CD14-positive monocyte (primary cell): ENCODE measurements at regions not wholly inside any gene's neighbourhood (a gene's known extent, or its start where the extent isn't known, plus 50 kb on each side); places are given as distances from the start of the nearest gene placed in this dataset.

Experiments used
- DNase-seq, 3 donors: peaks; one replicate each; pipeline ENCODE4 v3.0.0-alpha.2; 2011 to 2022
- H2AFZ ChIP-seq: 2 replicates; pipeline ENCODE4 v1.6.0; 2012; ENCODE audit warnings: mild to moderate bottlenecking, low read depth, low read length, inconsistent platforms; ENCODE audit not compliant: insufficient read depth, poor library complexity, severe bottlenecking
- H3K27ac ChIP-seq, 2 donors: 1 replicate in 1 of 2; 2 replicates in 1 of 2; pipeline ENCODE4 v1.5.1; 2012 to 2013; ENCODE audit warnings: low read length in 2 of 2, control low read depth in 1 of 2, inconsistent platforms in 1 of 2, low read depth in 1 of 2, mild to moderate bottlenecking in 1 of 2
- H3K27me3 ChIP-seq, 2 donors: one replicate each; pipeline versions ENCODE4 v1.6.0 to v1.6.1; 2011 to 2013; ENCODE audit warnings: low read length in 2 of 2; ENCODE audit not compliant: control insufficient read depth in 2 of 2, insufficient read depth in 2 of 2
- H3K36me3 ChIP-seq, 2 donors: replicated peaks in 1 of 2; 1 replicate in 1 of 2; 2 replicates in 1 of 2; pipeline versions ENCODE4 v1.5.1 to v1.6.1; 2012 to 2013; ENCODE audit warnings: low read length in 2 of 2, control low read depth in 1 of 2, inconsistent platforms in 1 of 2, mild to moderate bottlenecking in 1 of 2; ENCODE audit not compliant: insufficient read depth in 2 of 2, control insufficient read depth in 1 of 2
- H3K4me1 ChIP-seq, 2 donors: 1 replicate in 1 of 2; 2 replicates in 1 of 2; pipeline versions ENCODE4 v1.5.1 to v1.6.1; 2012 to 2013; ENCODE audit warnings: low read length in 2 of 2, control low read depth in 1 of 2, inconsistent platforms in 1 of 2, mild to moderate bottlenecking in 1 of 2, moderate library complexity in 1 of 2; ENCODE audit not compliant: insufficient read depth in 2 of 2, control insufficient read depth in 1 of 2
- H3K4me2 ChIP-seq: replicated peaks from 2 replicates; pipeline ENCODE3; 2012; ENCODE audit warnings: low read length, moderate library complexity, mild to moderate bottlenecking; ENCODE audit not compliant: poor library complexity, severe bottlenecking; ENCODE audit errors: extremely low read depth
- H3K4me3 ChIP-seq, 3 experiments: fragments of 200-600 bp in 1 of 3; sonication (generic) in 1 of 3; replicated peaks in 1 of 3; 1 replicate in 2 of 3; 2 replicates in 1 of 3; pipeline ENCODE4 v1.5.1; 2011 to 2013; ENCODE audit warnings: low read length in 3 of 3, mild to moderate bottlenecking in 3 of 3, control low read depth in 2 of 3, low read depth in 2 of 3, inconsistent platforms in 1 of 3, moderate library complexity in 1 of 3
- H3K79me2 ChIP-seq: 2 replicates; pipeline ENCODE4 v1.6.0; 2012; ENCODE audit warnings: mild to moderate bottlenecking, control low read depth, inconsistent platforms, low read length, moderate library complexity; ENCODE audit not compliant: insufficient read depth
- H3K9ac ChIP-seq: 2 replicates; pipeline ENCODE4 v1.6.0; 2017; ENCODE audit warnings: low read length, mild to moderate bottlenecking; ENCODE audit not compliant: insufficient read depth, poor library complexity, severe bottlenecking
- H3K9me3 ChIP-seq, 2 donors: replicated peaks in 1 of 2; 1 replicate in 1 of 2; 2 replicates in 1 of 2; pipeline versions ENCODE4 v1.5.1 to v1.6.1; 2012 to 2013; ENCODE audit warnings: low read length in 2 of 2, control low read depth in 1 of 2; ENCODE audit not compliant: control insufficient read depth in 1 of 2, insufficient read depth in 1 of 2
- H4K20me1 ChIP-seq: 2 replicates; pipeline ENCODE4 v1.6.0; 2012; ENCODE audit warnings: mild to moderate bottlenecking, low read length, control low read depth, moderate library complexity; ENCODE audit not compliant: insufficient read depth
- H3K27ac Mint-ChIP-seq, 7 donors: one replicate each; pipeline ENCODE4 v1.8.0; 2020; ENCODE audit warnings: mild to moderate bottlenecking in 7 of 7, mixed read lengths in 7 of 7, moderate library complexity in 6 of 7, inconsistent platforms in 2 of 7
- H3K27me3 Mint-ChIP-seq, 3 donors: one replicate each; pipeline ENCODE4 v1.8.0; 2021 to 2022; ENCODE audit warnings: low read depth in 3 of 3, mild to moderate bottlenecking in 3 of 3, mixed read lengths in 3 of 3, moderate library complexity in 3 of 3, inconsistent platforms in 1 of 3
- H3K36me3 Mint-ChIP-seq, 2 donors: one replicate each; pipeline ENCODE4 v1.8.0; 2020; ENCODE audit warnings: mixed read lengths in 2 of 2, inconsistent platforms in 1 of 2, mild to moderate bottlenecking in 1 of 2
- H3K4me1 Mint-ChIP-seq: one replicate; pipeline ENCODE4 v1.8.0; 2020; ENCODE audit warnings: mild to moderate bottlenecking, mixed read lengths
- H3K4me3 Mint-ChIP-seq, 2 donors: one replicate each; pipeline ENCODE4 v1.8.0; 2020; ENCODE audit warnings: mild to moderate bottlenecking in 2 of 2, mixed read lengths in 2 of 2, moderate library complexity in 1 of 2
- H3K9me3 Mint-ChIP-seq, 7 donors: one replicate each; pipeline ENCODE4 v1.8.0; 2020 to 2022; ENCODE audit warnings: mixed read lengths in 7 of 7, mild to moderate bottlenecking in 6 of 7, moderate library complexity in 6 of 7, inconsistent platforms in 2 of 7
- WGBS: methylation state at CpG from one replicate; pipeline ENCODE4 v1.1.5; 2013; ENCODE audit warnings: missing lambda C conversion rate; ENCODE audit not compliant: insufficient coverage; 5-methylcytosine and 5-hydroxymethylcytosine counted together
- intact Hi-C, 2 donors: fragments of 100-400 bp; cut with micrococcal nuclease; formaldehyde crosslinking; loops; one replicate each; pipeline versions ENCODE4 v1.15.0 to v1.15.1; 2023
- TF ChIP-seq, protein P1 (sequence below): fragments of 200-600 bp; IDR thresholded peaks from one replicate; pipeline ENCODE4 v1.8.0; 2022; ENCODE audit warnings: antibody characterized with exemption, mild to moderate bottlenecking

DNA sequence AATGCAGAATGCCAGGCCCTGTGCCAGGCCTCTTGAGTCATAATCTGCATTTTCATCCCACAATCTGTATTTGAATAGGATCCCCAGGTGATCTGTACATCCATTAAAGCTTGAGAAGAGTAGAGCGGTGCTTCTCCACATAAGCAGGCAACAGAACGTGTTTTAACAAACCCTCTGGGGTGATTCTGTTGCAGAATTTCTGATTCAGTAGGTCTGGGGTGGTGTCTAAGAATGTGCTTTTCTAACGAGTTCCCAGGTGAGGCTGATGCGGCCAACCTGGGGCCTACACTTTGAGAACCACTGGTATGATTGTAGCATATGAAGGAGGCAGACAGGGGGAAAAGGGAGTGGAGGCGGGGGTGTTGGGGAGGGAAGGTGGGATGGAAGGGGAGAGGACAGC is 78.4 kb upstream of the POU3F1 start:
- WGBS: 95% methylated on average over 5 of the region's 5 CpGs
- no peaks in the 10 kb centered on the region for H3K27me3 ChIP-seq
- TF ChIP-seq, protein P1, sequence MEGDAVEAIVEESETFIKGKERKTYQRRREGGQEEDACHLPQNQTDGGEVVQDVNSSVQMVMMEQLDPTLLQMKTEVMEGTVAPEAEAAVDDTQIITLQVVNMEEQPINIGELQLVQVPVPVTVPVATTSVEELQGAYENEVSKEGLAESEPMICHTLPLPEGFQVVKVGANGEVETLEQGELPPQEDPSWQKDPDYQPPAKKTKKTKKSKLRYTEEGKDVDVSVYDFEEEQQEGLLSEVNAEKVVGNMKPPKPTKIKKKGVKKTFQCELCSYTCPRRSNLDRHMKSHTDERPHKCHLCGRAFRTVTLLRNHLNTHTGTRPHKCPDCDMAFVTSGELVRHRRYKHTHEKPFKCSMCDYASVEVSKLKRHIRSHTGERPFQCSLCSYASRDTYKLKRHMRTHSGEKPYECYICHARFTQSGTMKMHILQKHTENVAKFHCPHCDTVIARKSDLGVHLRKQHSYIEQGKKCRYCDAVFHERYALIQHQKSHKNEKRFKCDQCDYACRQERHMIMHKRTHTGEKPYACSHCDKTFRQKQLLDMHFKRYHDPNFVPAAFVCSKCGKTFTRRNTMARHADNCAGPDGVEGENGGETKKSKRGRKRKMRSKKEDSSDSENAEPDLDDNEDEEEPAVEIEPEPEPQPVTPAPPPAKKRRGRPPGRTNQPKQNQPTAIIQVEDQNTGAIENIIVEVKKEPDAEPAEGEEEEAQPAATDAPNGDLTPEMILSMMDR: no peak
- Mint-ChIP-seq H3K27ac (no peak overlapping the region), H3K27me3 (peaks cover 0 to 6% (median 5%) of the 10 kb centered on the region in 3 donors), H3K4me3 (no peak overlapping the region), H3K9me3 (no peaks in the 10 kb centered on the region), H3K36me3 (no peaks in the 10 kb centered on the region), H3K4me1 (peaks cover 11% of the 10 kb centered on the region)
- no peak overlapping the region for H3K4me2 ChIP-seq
- no peaks in the 10 kb centered on the region for H3K9me3 ChIP-seq
- no peak overlapping the region for H2AFZ ChIP-seq
- H3K4me1 ChIP-seq: no peaks in the 10 kb centered on the region
- H3K79me2 ChIP-seq: no peaks in the 10 kb centered on the region
- no peak overlapping the region for H3K4me3 ChIP-seq
- H3K9ac ChIP-seq: no peak overlapping the region
- H3K36me3 ChIP-seq: no peaks in the 10 kb centered on the region
- DNase-seq: no peak
- no peaks in the 10 kb centered on the region for H4K20me1 ChIP-seq
- intact Hi-C loops: no loop called here
- no peak overlapping the region for H3K27ac ChIP-seq

DNA sequence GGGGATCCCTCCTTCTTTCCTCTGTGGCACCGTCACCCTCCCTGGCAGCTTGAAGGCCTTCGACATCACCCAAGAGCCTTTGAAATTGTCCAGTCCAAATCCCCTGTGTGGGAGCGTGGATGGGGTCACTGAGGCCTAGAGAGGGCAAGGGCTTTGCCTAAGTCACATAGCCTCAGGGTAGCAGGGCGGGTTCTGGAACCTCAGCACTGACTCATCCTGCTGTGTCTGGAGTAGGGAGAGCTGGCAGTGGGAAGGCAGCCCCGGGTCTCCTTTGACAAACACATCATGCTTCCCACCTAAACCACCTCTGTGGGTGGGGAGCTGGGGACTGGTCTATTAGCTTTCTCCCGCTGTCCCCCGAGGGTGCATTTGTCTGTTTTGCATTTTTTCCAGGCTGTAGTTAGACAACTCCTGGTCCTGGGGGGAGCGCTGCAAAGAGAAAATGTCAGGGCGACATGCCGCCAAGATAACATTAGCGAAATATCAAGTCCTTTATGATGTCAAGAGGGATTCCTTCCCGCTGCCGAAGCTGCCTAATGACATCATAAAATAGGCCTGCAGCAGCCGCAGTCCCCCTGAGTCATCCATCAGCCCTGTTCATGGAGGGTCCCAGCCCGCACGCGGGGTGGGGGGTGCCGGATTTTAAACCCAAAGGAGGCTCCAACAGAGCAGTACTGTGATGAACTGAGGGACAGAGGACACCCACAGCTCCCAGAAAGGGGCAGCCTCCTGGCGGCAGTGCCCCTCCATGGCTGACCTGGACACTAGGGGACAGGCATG is 77.0 kb upstream of the POU3F1 start:
- Histone ChIP-seq H4K20me1 (no peaks in the 10 kb centered on the region), H3K9me3 (no peaks in the 10 kb centered on the region), H3K79me2 (no peaks in the 10 kb centered on the region), H2AFZ (no peak overlapping the region), H3K9ac (no peak overlapping the region), H3K27me3 (no peaks in the 10 kb centered on the region), H3K36me3 (no peaks in the 10 kb centered on the region), H3K4me3 (no peak overlapping the region), H3K27ac (no peak overlapping the region), H3K4me1 (no peaks in the 10 kb centered on the region), H3K4me2 (no peak overlapping the region)
- TF ChIP-seq, protein P1: no peak
- peaks cover 11% of the 10 kb centered on the region for H3K4me1 Mint-ChIP-seq
- peaks cover 1 to 7% (median 6%) of the 10 kb centered on the region in 3 donors for H3K27me3 Mint-ChIP-seq
- H3K27ac Mint-ChIP-seq: no peak overlapping the region
- DNase-seq: no peak
- 96% methylated on average over 12 of the region's 19 CpGs for WGBS
- intact Hi-C loops: no loop called here
- H3K36me3 Mint-ChIP-seq: no peaks in the 10 kb centered on the region
- no peaks in the 10 kb centered on the region for H3K9me3 Mint-ChIP-seq
- H3K4me3 Mint-ChIP-seq: no peak overlapping the region
